ENCODE measurements at regions not wholly inside any gene's neighbourhood (a gene's known extent, or its start where the extent isn't known, plus 50 kb on each side); places are given as distances from the start of the nearest gene placed in this dataset.

DNA sequence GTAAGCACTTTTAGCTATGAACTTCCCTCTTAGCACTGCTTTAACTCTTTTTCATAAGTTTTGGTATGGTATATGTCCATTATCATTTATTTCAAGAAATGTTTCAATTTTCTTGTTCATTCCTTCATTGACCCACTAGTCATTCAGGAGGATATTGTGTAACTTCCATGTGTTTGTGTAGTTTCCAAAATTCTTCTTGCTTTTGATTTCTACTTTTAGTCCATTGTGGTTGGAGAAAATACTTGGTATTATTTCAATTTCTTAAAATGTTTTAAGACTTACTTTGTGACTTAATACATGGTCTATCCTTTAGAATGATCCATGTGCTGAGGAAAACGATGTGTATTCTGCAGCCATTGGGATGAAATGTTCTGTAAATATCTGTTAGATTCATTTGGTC, 176.5 kb downstream of the CENPW start:
- TF ChIP-seq, protein P1, sequence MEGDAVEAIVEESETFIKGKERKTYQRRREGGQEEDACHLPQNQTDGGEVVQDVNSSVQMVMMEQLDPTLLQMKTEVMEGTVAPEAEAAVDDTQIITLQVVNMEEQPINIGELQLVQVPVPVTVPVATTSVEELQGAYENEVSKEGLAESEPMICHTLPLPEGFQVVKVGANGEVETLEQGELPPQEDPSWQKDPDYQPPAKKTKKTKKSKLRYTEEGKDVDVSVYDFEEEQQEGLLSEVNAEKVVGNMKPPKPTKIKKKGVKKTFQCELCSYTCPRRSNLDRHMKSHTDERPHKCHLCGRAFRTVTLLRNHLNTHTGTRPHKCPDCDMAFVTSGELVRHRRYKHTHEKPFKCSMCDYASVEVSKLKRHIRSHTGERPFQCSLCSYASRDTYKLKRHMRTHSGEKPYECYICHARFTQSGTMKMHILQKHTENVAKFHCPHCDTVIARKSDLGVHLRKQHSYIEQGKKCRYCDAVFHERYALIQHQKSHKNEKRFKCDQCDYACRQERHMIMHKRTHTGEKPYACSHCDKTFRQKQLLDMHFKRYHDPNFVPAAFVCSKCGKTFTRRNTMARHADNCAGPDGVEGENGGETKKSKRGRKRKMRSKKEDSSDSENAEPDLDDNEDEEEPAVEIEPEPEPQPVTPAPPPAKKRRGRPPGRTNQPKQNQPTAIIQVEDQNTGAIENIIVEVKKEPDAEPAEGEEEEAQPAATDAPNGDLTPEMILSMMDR (IDR thresholded peaks at IDR 0.05 in 2 of 3, conservative IDR thresholded peaks at IDR 0.05 in 1 of 3; ENCODE audit: control insufficient read depth in 2 of 3, extremely low read depth in 1 of 3, insufficient read depth in 1 of 3, low read depth in 3 of 3, low read length in 3 of 3) = no peak
- TF ChIP-seq, protein P2, sequence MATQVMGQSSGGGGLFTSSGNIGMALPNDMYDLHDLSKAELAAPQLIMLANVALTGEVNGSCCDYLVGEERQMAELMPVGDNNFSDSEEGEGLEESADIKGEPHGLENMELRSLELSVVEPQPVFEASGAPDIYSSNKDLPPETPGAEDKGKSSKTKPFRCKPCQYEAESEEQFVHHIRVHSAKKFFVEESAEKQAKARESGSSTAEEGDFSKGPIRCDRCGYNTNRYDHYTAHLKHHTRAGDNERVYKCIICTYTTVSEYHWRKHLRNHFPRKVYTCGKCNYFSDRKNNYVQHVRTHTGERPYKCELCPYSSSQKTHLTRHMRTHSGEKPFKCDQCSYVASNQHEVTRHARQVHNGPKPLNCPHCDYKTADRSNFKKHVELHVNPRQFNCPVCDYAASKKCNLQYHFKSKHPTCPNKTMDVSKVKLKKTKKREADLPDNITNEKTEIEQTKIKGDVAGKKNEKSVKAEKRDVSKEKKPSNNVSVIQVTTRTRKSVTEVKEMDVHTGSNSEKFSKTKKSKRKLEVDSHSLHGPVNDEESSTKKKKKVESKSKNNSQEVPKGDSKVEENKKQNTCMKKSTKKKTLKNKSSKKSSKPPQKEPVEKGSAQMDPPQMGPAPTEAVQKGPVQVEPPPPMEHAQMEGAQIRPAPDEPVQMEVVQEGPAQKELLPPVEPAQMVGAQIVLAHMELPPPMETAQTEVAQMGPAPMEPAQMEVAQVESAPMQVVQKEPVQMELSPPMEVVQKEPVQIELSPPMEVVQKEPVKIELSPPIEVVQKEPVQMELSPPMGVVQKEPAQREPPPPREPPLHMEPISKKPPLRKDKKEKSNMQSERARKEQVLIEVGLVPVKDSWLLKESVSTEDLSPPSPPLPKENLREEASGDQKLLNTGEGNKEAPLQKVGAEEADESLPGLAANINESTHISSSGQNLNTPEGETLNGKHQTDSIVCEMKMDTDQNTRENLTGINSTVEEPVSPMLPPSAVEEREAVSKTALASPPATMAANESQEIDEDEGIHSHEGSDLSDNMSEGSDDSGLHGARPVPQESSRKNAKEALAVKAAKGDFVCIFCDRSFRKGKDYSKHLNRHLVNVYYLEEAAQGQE (IDR thresholded peaks at IDR 0.05; ENCODE audit: low read depth, low read length) = no peak
- no peak for TF ChIP-seq GABPA (IDR thresholded peaks at IDR 0.05; ENCODE audit: low read depth)
- no peak for TF ChIP-seq RCOR1 (conservative IDR thresholded peaks at IDR 0.05; ENCODE audit: low read depth, low read length)
- no peak for TF ChIP-seq BRCA1 (IDR thresholded peaks at IDR 0.05; ENCODE audit: low read depth, low read length)

All from GM12878 (cell line).